SU-DHL-6 (cell line): ENCODE measurements at regions not wholly inside any gene's neighbourhood (a gene's known extent, or its start where the extent isn't known, plus 50 kb on each side); places are given as distances from the start of the nearest gene placed in this dataset.

Experiments used
- H2AFZ ChIP-seq: fragments of 200-600 bp; sonication (generic); 2 replicates; pipeline ENCODE4 v1.6.1; 2014; ENCODE audit warnings: low read depth, mild to moderate bottlenecking, moderate library complexity, mixed read lengths, antibody characterized with exemption, low read length; ENCODE audit not compliant: severe bottlenecking
- H3F3A ChIP-seq: fragments of 200-600 bp; shearing (Covaris generic); 2 replicates; pipeline ENCODE4 v1.6.0; 2016; ENCODE audit warnings: antibody characterized with exemption, mild to moderate bottlenecking; ENCODE audit not compliant: insufficient read depth
- H3K27ac ChIP-seq: fragments of 200-600 bp; sonication (generic); 2 replicates; pipeline ENCODE4 v1.5.1; 2016; ENCODE audit warnings: low read depth, mild to moderate bottlenecking, low read length, moderate library complexity, mixed read lengths
- H3K27me3 ChIP-seq: fragments of 200-600 bp; sonication (generic), shearing (Covaris generic); 2 replicates; pipeline ENCODE4 v1.6.0; 2014; ENCODE audit warnings: mild to moderate bottlenecking, low read length
- H3K36me3 ChIP-seq: fragments of 200-600 bp; sonication (generic); 2 replicates; pipeline ENCODE4 v1.6.1; 2014; ENCODE audit warnings: mild to moderate bottlenecking, low read length, mixed read lengths
- H3K4me2 ChIP-seq: fragments of 300-600, 200-600 bp; shearing (Covaris generic), sonication (generic); 2 replicates; pipeline ENCODE4 v1.6.0; 2014; ENCODE audit warnings: low read length, low read depth, mild to moderate bottlenecking; ENCODE audit not compliant: poor library complexity, severe bottlenecking
- H3K4me3 ChIP-seq: fragments of 200-600 bp; sonication (generic); 2 replicates; pipeline ENCODE4 v1.5.1; 2014; ENCODE audit warnings: antibody characterized with exemption, low read length, mild to moderate bottlenecking, mixed read lengths; ENCODE audit not compliant: insufficient read depth, poor library complexity, severe bottlenecking
- H3K79me2 ChIP-seq: fragments of 200-600 bp; sonication (generic); 2 replicates; pipeline ENCODE4 v1.6.1; 2014; ENCODE audit warnings: mild to moderate bottlenecking, low read length, moderate library complexity; ENCODE audit not compliant: insufficient read depth
- H3K9ac ChIP-seq: fragments of 200-600 bp; sonication (generic); 2 replicates; pipeline ENCODE4 v1.7.0; 2014; ENCODE audit warnings: mild to moderate bottlenecking, low read length
- H3K9me2 ChIP-seq: fragments of 200-600 bp; sonication (generic); replicated peaks from 2 replicates; pipeline ENCODE4 v1.6.1; 2014; ENCODE audit warnings: low read length; ENCODE audit not compliant: insufficient read depth
- H3K9me3 ChIP-seq: fragments of 200-600 bp; sonication (generic); 2 replicates; pipeline ENCODE4 v1.6.1; 2014; ENCODE audit warnings: low read length, mixed read lengths; ENCODE audit not compliant: insufficient read depth
- H4K20me1 ChIP-seq: fragments of 200-600 bp; sonication (generic); 2 replicates; pipeline ENCODE4 v1.6.1; 2014; ENCODE audit warnings: low read depth, mild to moderate bottlenecking, antibody characterized with exemption, low read length, moderate library complexity, mixed read lengths
- EZH2phosphoT487 ChIP-seq: fragments of 200-600 bp; sonication (generic), shearing (Covaris generic); conservative IDR thresholded peaks from 2 replicates; pipeline ENCODE4 v1.6.1; 2018; ENCODE audit warnings: mild to moderate bottlenecking, antibody characterized with exemption, low read length, moderate library complexity, mixed read lengths
- TF ChIP-seq, protein P1 (sequence below): fragments of 200-600 bp; sonication (generic); IDR thresholded peaks from one replicate; pipeline ENCODE4 v1.5.1; 2017; ENCODE audit warnings: antibody characterized with exemption, mild to moderate bottlenecking, low read length, moderate library complexity; ENCODE audit not compliant: insufficient read depth, poor library complexity, severe bottlenecking

GRCh38 chr6:65787787-65788186 is 80.8 kb upstream of the EYS start:
- H3K9me2 ChIP-seq, result no peaks in the 10 kb centered on the region

GRCh38 chr6:65786815-65787214 is 79.8 kb upstream of the EYS start:
- Histone ChIP-seq H3K9ac (no peak overlapping the region), H3K4me2 (no peak overlapping the region), H3K79me2 (no peaks in the 10 kb centered on the region), H3K27me3 (no peaks in the 10 kb centered on the region), H3K36me3 (no peaks in the 10 kb centered on the region), H2AFZ (no peak overlapping the region), H3K9me3 (no peaks in the 10 kb centered on the region), H3K27ac (no peak overlapping the region), H3F3A (no peaks in the 10 kb centered on the region), H4K20me1 (no peaks in the 10 kb centered on the region), H3K9me2 (no peaks in the 10 kb centered on the region), H3K4me3 (no peak overlapping the region)
- TF ChIP-seq, protein P1, sequence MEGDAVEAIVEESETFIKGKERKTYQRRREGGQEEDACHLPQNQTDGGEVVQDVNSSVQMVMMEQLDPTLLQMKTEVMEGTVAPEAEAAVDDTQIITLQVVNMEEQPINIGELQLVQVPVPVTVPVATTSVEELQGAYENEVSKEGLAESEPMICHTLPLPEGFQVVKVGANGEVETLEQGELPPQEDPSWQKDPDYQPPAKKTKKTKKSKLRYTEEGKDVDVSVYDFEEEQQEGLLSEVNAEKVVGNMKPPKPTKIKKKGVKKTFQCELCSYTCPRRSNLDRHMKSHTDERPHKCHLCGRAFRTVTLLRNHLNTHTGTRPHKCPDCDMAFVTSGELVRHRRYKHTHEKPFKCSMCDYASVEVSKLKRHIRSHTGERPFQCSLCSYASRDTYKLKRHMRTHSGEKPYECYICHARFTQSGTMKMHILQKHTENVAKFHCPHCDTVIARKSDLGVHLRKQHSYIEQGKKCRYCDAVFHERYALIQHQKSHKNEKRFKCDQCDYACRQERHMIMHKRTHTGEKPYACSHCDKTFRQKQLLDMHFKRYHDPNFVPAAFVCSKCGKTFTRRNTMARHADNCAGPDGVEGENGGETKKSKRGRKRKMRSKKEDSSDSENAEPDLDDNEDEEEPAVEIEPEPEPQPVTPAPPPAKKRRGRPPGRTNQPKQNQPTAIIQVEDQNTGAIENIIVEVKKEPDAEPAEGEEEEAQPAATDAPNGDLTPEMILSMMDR, result no peak
- TF ChIP-seq EZH2phosphoT487, result no peak

More at GRCh38 chr6:65787787-65788186, 80.8 kb upstream of the EYS start:
- Histone ChIP-seq H3K27me3 (no peaks in the 10 kb centered on the region), H3K9me3 (no peaks in the 10 kb centered on the region), H3K4me3 (no peak overlapping the region), H3K27ac (no peak overlapping the region), H2AFZ (no peak overlapping the region), H3K9ac (no peak overlapping the region), H3K36me3 (no peaks in the 10 kb centered on the region), H3K79me2 (no peaks in the 10 kb centered on the region), H3K4me2 (no peak overlapping the region), H4K20me1 (no peaks in the 10 kb centered on the region), H3F3A (no peaks in the 10 kb centered on the region)
- TF ChIP-seq, protein P1, result no peak
- TF ChIP-seq EZH2phosphoT487, result no peak

DNA sequence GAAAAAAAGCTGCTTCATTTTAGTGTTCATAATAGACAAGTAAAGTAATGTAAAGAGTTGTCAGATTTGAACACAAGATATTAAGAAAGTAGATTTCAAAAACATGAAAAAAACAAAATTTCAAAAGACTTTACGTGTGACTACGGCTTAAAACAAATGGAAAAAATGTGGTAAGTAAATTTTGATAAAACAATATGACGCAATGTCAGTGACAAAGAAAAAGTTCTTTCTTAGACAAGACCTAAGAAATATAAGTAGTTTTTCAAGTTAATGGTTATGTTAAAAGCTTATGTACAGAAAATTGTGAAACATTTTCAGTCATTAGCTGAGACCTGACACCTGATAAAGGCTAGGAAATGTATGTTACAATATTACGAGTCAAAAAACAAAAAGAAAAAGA is 73.7 kb upstream of the EYS start:
- H3K79me2 ChIP-seq, result no peaks in the 10 kb centered on the region
- H3K27ac ChIP-seq, result no peak overlapping the region
- H4K20me1 ChIP-seq, result no peaks in the 10 kb centered on the region
- H3K36me3 ChIP-seq, result no peaks in the 10 kb centered on the region
- TF ChIP-seq, protein P1, result no peak
- TF ChIP-seq EZH2phosphoT487, result no peak
- H3K4me3 ChIP-seq, result no peak overlapping the region
- H3K9ac ChIP-seq, result no peak overlapping the region
- no peaks in the 10 kb centered on the region for H3F3A ChIP-seq
- H3K9me2 ChIP-seq, result no peaks in the 10 kb centered on the region
- no peaks in the 10 kb centered on the region for H3K27me3 ChIP-seq
- H3K9me3 ChIP-seq, result no peaks in the 10 kb centered on the region
- H3K4me2 ChIP-seq, result no peak overlapping the region
- H2AFZ ChIP-seq, result no peak overlapping the region

DNA sequence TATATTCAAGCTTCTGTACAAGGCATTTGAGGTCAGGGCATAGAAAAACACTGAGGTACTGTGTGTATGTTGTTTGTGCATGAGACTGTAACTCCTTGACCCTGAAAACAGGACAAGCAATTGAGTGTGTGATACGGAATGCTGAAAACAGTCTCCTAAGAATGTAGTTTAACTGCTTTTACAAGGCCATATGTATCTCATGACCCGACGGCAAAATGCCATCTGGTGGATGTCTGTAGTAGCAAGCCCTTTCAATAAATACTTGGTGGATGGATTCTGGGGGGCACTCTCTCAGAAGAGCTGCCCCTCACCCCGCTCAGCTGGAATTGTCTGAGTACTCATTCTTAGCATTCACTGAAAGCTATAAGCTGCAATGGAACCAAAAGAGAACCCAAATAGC is 69.3 kb upstream of the EYS start:
- Histone ChIP-seq H3K79me2 (no peaks in the 10 kb centered on the region), H3K9me3 (no peaks in the 10 kb centered on the region), H3K27me3 (no peaks in the 10 kb centered on the region), H2AFZ (no peak overlapping the region), H3K9me2 (no peaks in the 10 kb centered on the region), H3K4me3 (no peak overlapping the region), H3K36me3 (no peaks in the 10 kb centered on the region), H3K27ac (no peak overlapping the region), H3F3A (no peaks in the 10 kb centered on the region), H3K9ac (no peak overlapping the region), H4K20me1 (no peaks in the 10 kb centered on the region), H3K4me2 (no peak overlapping the region)
- TF ChIP-seq, protein P1, result no peak
- TF ChIP-seq EZH2phosphoT487, result no peak
